GM18508 (cell line): ENCODE measurements at regions not wholly inside any gene's neighbourhood (a gene's known extent, or its start where the extent isn't known, plus 50 kb on each side); places are given as distances from the start of the nearest gene placed in this dataset.

ENCODE experiments used
- ATAC-seq: cut with Tn5 transposase; IDR thresholded peaks from one replicate; pipeline ENCODE4 v1.9.1; 2021; ENCODE audit warnings: moderate number of reproducible peaks; ENCODE audit not compliant: insufficient read depth, unreplicated experiment

GRCh38 chr9:90088856-90089255 is 484.0 kb downstream of the GADD45G start:
- ATAC-seq: no peak

GRCh38 chr9:90090997-90091396 is 486.2 kb downstream of the GADD45G start:
- ATAC-seq: no peak

- ATAC-seq: no peak
Observed at GRCh38 chr9:90092508-90092907, 487.7 kb downstream of the GADD45G start.

DNA sequence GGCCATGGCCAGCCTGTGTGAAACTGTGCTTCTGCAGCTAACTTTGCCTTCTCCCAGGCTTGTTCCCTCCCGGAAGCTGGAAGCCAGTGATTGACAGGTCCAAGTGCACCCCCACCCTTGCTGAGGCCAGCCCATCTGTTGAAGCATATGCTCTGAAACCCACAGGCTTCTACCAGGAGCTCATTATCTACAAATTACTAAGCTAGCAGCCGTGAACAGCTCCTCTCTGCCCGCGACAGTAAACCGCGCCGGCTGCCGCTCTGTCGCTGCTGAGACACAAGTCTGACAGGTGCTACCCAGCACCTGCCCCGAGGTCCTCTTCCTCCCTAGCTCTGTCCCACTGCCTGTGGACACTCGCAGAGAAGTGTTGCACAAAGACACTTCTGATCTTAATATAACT is 490.9 kb downstream of the GADD45G start:
- no peak for ATAC-seq

- no peak for ATAC-seq
Observed at GRCh38 chr9:90097237-90097636, 492.4 kb downstream of the GADD45G start.

DNA sequence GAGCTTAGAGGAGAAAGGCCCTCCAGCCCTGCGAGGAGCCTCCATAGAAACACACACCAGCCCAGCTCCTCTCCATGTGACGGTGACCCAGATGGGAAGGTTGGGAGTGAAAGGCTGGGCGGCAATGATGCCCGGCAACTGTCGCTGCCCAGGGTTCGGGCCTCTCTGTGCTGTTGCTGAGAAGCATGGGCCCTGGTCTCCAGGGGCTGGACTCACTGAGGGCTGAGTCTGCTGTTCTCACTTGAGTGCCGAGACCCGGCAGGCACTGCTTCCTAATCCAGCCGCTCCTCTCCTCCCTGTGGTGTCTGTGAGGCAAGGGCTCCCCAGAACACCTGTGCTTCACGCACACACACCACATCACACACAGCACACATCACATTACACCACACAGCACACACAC is 493.6 kb downstream of the GADD45G start:
- ATAC-seq: no peak

- no peak for ATAC-seq
Observed at GRCh38 chr9:90099262-90099963, 494.6 kb downstream of the GADD45G start.

DNA sequence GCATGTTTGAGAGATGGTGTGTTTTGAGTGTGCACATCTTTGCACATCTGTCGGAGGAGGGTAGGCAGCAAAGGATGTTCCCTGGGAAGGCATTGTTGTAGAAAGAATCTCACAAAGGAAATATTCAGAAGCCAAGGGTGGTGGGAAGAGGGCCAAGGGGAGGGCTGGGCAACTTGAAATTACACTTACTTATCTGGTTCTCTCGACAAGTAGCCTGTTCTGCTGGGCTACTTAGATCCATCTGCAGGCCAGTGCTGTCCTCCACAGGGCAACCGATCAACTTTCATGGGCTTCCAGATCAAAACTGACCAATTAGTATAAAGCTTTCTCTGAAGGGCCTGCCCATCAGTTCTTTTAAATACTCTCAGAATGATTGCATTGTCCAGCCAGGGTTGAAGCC is 495.2 kb downstream of the GADD45G start:
- ATAC-seq: no peak

GRCh38 chr9:90102292-90102901 is 497.6 kb downstream of the GADD45G start:
- peak; percentile 79 for ATAC-seq

GRCh38 chr9:90103771-90104170 is 499.0 kb downstream of the GADD45G start:
- no peak for ATAC-seq

- no peak for ATAC-seq
Observed at GRCh38 chr9:90105773-90106172, 501.0 kb downstream of the GADD45G start.

DNA sequence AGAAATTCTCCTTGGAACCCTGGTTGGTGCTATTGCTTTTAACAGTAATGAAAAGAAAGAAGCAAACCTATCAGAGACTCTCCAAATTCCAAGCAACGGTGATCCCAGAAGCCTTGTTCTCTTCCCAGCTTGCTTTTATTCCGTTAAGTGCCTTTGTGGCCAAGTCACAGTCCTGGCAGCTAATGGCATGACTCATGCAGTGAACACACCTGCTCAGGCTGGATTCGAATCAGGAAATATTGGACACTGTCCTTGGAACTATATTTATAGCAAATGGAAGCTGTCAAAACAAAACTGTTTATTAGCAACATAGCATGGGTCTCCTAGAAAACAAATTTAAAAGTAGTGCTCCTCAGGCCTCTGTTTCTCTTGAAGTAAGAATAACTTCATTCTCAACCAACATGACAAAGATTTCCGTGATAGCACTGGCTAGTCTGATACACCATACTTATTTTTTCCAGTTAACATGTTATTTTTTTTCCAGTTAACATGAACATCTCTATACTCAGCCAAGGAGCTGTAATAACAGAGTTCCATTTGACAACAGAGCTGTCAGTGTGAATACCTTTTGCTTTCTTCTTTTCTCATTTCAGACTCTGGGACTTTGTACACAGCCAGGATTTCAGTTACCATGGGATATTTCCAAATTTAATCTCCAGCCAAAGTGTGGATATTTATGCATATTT is 502.4 kb downstream of the GADD45G start:
- no peak for ATAC-seq

DNA sequence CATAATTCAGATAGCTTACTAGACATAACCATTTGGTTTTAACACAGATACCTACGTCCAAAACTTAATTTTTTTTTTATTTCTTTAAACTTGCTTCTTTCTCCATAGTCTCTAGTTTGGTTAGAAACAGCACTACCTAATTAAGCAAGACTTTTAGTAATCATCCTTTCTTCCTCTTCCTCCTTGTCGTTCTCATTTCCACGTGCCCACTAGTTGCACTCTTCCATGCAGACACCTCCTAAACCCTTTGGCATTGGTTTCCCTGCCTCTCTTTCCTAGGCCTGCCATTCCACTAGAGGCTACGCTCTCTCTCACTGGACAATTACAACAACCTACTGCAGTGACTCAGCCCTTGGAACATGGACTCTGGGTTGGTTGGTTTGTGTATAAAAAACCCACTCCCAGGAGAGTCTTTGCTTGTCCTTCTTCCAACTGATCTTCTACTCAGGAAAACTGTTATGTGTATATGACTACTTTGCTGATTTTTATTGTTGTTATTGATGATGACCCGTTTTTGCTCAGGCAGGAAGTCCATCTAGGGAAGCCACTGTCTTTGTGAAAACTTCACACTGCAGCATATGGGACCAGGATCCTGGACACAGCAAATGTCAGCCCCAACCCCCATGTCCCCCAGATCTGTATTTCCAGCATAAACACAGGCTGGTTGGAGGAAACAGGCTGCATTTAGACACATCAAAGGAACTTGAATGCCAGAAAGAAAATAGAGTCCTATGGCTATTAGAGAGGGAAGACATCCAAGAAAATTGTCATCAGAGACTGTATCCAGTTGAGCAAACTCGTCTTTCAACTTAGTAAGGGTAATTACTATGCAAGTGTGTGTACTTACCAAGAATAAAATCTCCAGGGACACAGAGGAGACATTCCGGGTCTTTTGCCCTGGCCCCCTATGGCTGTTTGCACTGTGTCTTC is 503.2 kb downstream of the GADD45G start:
- ATAC-seq: no peak

DNA sequence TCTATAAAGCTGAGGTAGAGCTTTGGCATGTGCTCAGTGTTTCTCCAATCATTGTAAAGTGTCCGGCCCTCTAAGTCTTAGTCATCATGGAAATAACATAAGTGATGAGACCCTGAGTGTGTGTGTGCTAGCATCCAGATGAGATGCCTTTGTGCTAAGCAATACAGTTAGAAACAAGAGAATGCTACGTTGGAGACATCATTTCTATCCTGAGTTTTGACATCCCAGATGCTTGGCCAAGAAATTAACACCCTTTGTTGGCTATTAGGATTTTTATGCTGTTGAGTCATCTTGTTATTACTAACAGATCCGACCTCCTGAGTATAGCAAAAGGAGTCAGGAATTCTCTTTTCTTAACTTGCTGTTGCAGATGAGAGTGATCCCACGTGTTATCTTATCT is 508.0 kb downstream of the GADD45G start:
- ATAC-seq: no peak

- no peak for ATAC-seq
Observed at GRCh38 chr9:90114641-90115425, 510.0 kb downstream of the GADD45G start.

DNA sequence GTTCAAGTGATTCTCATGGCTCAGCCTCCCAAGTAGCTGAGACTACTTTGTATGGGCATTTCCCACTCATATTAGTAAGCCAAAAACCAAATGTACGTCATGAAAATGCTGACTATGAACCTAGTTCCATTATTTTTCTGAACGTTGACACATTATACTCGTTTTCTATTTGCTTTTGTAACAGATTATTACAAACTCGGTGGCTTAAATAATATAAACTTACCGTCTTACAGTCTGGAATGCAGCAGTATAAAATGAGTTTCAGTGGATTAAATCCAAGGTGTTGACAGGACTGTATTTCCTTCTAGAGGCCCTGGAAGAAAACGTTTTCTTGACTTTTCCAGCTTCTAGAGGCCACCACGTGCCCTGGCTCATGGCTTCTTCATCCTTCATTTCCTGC is 517.0 kb downstream of the GADD45G start:
- no peak for ATAC-seq

- ATAC-seq: no peak
Observed at GRCh38 chr9:90124961-90125360, 517.7 kb downstream of the DIRAS2 start.

- ATAC-seq: no peak
Observed at GRCh38 chr9:90127923-90128322, 514.7 kb downstream of the DIRAS2 start.

- no peak for ATAC-seq
Observed at GRCh38 chr9:90128587-90129190, 513.9 kb downstream of the DIRAS2 start.
